ENCODE measurements at regions not wholly inside any gene's neighbourhood (a gene's known extent, or its start where the extent isn't known, plus 50 kb on each side); places are given as distances from the start of the nearest gene placed in this dataset.
"Not testable (repeated sequence)": the region's sequence is repeated elsewhere in the genome, so short reads cannot be mapped to it uniquely, and the experiment has no call there.

- no peak for TF ChIP-seq CTCF (IDR thresholded peaks at IDR 0.05)
- no peak for DNase-seq
- no peaks in the 10 kb centered on the region for H3K4me1 Mint-ChIP-seq (ENCODE audit: low read depth)
- no peak overlapping the region for H3K4me3 Mint-ChIP-seq
- H3K9me3 Mint-ChIP-seq: no peaks in the 10 kb centered on the region
- H3K36me3 Mint-ChIP-seq (ENCODE audit: low read depth): no peaks in the 10 kb centered on the region
- H3K27me3 Mint-ChIP-seq (ENCODE audit: insufficient read depth): no peaks in the 10 kb centered on the region; the same call in 1 of the 2 replicates
- no peak overlapping the region for H3K27ac Mint-ChIP-seq
Measured at GRCh38 chr1:96464522-96464921, 257.1 kb upstream of the PTBP2 start.

GRCh38 chr1:96464991-96465390 is 256.6 kb upstream of the PTBP2 start:
- no peak for TF ChIP-seq CTCF (IDR thresholded peaks at IDR 0.05)

GRCh38 chr1:96465441-96465840 is 256.1 kb upstream of the PTBP2 start:
- no peak overlapping the region for H3K4me3 Mint-ChIP-seq
- no peaks in the 10 kb centered on the region for H3K36me3 Mint-ChIP-seq (ENCODE audit: low read depth)
- no peak overlapping the region for H3K27ac Mint-ChIP-seq
- H3K27me3 Mint-ChIP-seq (ENCODE audit: insufficient read depth): no peaks in the 10 kb centered on the region; the same call in 1 of the 2 replicates
- no peak for TF ChIP-seq CTCF (IDR thresholded peaks at IDR 0.05)
- no peaks in the 10 kb centered on the region for H3K9me3 Mint-ChIP-seq
- no peaks in the 10 kb centered on the region for H3K4me1 Mint-ChIP-seq (ENCODE audit: low read depth)
- DNase-seq: no peak

More at GRCh38 chr1:96464991-96465390, 256.6 kb upstream of the PTBP2 start:
- Mint-ChIP-seq H3K27me3 (ENCODE audit: insufficient read depth) (no peaks in the 10 kb centered on the region; the same call in 1 of the 2 replicates), H3K4me3 (no peak overlapping the region), H3K9me3 (no peaks in the 10 kb centered on the region), H3K27ac (no peak overlapping the region), H3K4me1 (ENCODE audit: low read depth) (no peaks in the 10 kb centered on the region), H3K36me3 (ENCODE audit: low read depth) (no peaks in the 10 kb centered on the region)
- DNase-seq: no peak

- no peaks in the 10 kb centered on the region; the same call in none of the 2 replicates for H3K27me3 Mint-ChIP-seq (ENCODE audit: insufficient read depth)
- H3K4me3 Mint-ChIP-seq: no peak overlapping the region
- H3K9me3 Mint-ChIP-seq: no peaks in the 10 kb centered on the region
- TF ChIP-seq CTCF (IDR thresholded peaks at IDR 0.05): no peak
- no peaks in the 10 kb centered on the region for H3K36me3 Mint-ChIP-seq (ENCODE audit: low read depth)
- no peak overlapping the region for H3K27ac Mint-ChIP-seq
- no peak for DNase-seq
- no peaks in the 10 kb centered on the region for H3K4me1 Mint-ChIP-seq (ENCODE audit: low read depth)
Measured at GRCh38 chr1:96466842-96467241, 254.7 kb upstream of the PTBP2 start.

- not testable (repeated sequence) for H3K27ac Mint-ChIP-seq; H3K4me1 Mint-ChIP-seq (ENCODE audit: low read depth)
Measured at GRCh38 chr1:96469726-96470125, 251.9 kb upstream of the PTBP2 start.

GRCh38 chr1:96472471-96472870 is 249.1 kb upstream of the PTBP2 start:
- DNase-seq: no peak
- Mint-ChIP-seq H3K4me1 (ENCODE audit: low read depth) (no peaks in the 10 kb centered on the region), H3K27me3 (ENCODE audit: insufficient read depth) (no peaks in the 10 kb centered on the region; the same call in 1 of the 2 replicates), H3K9me3 (no peaks in the 10 kb centered on the region), H3K27ac (no peak overlapping the region), H3K4me3 (no peak overlapping the region), H3K36me3 (ENCODE audit: low read depth) (no peaks in the 10 kb centered on the region)
- TF ChIP-seq CTCF (IDR thresholded peaks at IDR 0.05): no peak

More at GRCh38 chr1:96469726-96470125, 251.9 kb upstream of the PTBP2 start:
- not testable (repeated sequence) for H3K36me3 Mint-ChIP-seq (ENCODE audit: low read depth); H3K4me3 Mint-ChIP-seq; H3K27me3 Mint-ChIP-seq (ENCODE audit: insufficient read depth); DNase-seq; H3K9me3 Mint-ChIP-seq
